ENCODE measurements at regions not wholly inside any gene's neighbourhood (a gene's known extent, or its start where the extent isn't known, plus 50 kb on each side); places are given as distances from the start of the nearest gene placed in this dataset.

GRCh38 chr3:193827040-193827669 lies 234.1 kb downstream of the OPA1 start:
- TF ChIP-seq CTCF (IDR thresholded peaks at IDR 0.05) (no peak), POLR2A (IDR thresholded peaks at IDR 0.05) (no peak)

Measured in lower leg skin (tissue), 3 donors.